ENCODE measurements at regions not wholly inside any gene's neighbourhood (a gene's known extent, or its start where the extent isn't known, plus 50 kb on each side); places are given as distances from the start of the nearest gene placed in this dataset.

- Histone ChIP-seq H3K27me3 (replicated peaks in 1 of 4; ENCODE audit: control extremely low read depth in 1 of 4, control insufficient read depth in 3 of 4, insufficient read depth in 4 of 4, low read length in 3 of 4) (no peaks in the 10 kb centered on the region), H4K20me1 (ENCODE audit: control insufficient read depth, insufficient read depth, low read length, poor library complexity, severe bottlenecking) (no peaks in the 10 kb centered on the region), H3K4me1 (ENCODE audit: control insufficient read depth in 2 of 2, insufficient read depth in 2 of 2, low read length in 2 of 2) (no peaks in the 10 kb centered on the region), H2AFZ (ENCODE audit: insufficient read depth, low read depth, low read length, poor library complexity, severe bottlenecking) (no peak overlapping the region), H3K9ac (ENCODE audit: low read length) (no peak overlapping the region), H3K79me2 (ENCODE audit: control insufficient read depth, insufficient read depth, low read length) (no peaks in the 10 kb centered on the region), H3K9me3 (ENCODE audit: control extremely low read depth in 1 of 3, control insufficient read depth in 2 of 3, insufficient read depth in 1 of 3, low read length in 2 of 3) (peaks cover 0 to 15% (median 5%) of the 10 kb centered on the region in 3 donors), H3K36me3 (replicated peaks in 1 of 2; ENCODE audit: control extremely low read depth in 1 of 2, control insufficient read depth in 1 of 2, extremely low read depth in 1 of 2, insufficient read depth in 2 of 2, low read length in 1 of 2) (no peaks in the 10 kb centered on the region), H3K27ac (ENCODE audit: low read length in 2 of 2) (no peak overlapping the region), H3K4me2 (replicated peaks; ENCODE audit: low read depth, low read length, poor library complexity, severe bottlenecking) (no peak overlapping the region), H3K4me3 (ENCODE audit: control extremely low read depth in 1 of 5, extremely low read depth in 1 of 5, insufficient read depth in 1 of 5, low read depth in 2 of 5, low read length in 4 of 5) (no peak overlapping the region)
- TF ChIP-seq EZH2 (IDR thresholded peaks at IDR 0.05; ENCODE audit: borderline replicate concordance, insufficient read depth, low read depth, low read length, poor library complexity, severe bottlenecking) = no peak
- TF ChIP-seq, protein P1, sequence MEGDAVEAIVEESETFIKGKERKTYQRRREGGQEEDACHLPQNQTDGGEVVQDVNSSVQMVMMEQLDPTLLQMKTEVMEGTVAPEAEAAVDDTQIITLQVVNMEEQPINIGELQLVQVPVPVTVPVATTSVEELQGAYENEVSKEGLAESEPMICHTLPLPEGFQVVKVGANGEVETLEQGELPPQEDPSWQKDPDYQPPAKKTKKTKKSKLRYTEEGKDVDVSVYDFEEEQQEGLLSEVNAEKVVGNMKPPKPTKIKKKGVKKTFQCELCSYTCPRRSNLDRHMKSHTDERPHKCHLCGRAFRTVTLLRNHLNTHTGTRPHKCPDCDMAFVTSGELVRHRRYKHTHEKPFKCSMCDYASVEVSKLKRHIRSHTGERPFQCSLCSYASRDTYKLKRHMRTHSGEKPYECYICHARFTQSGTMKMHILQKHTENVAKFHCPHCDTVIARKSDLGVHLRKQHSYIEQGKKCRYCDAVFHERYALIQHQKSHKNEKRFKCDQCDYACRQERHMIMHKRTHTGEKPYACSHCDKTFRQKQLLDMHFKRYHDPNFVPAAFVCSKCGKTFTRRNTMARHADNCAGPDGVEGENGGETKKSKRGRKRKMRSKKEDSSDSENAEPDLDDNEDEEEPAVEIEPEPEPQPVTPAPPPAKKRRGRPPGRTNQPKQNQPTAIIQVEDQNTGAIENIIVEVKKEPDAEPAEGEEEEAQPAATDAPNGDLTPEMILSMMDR (IDR thresholded peaks at IDR 0.05) = no peak
- no peak for ATAC-seq (ENCODE audit: low read depth)
- POLR2A ChIA-PET = no interaction called here
- H3K4me3 Mint-ChIP-seq = no peak overlapping the region
- H3K9me3 Mint-ChIP-seq (ENCODE audit: insufficient read depth) = no peaks in the 10 kb centered on the region
- CTCF ChIA-PET = no interaction called here
- DNase-seq = no peak
- 97% methylated on average over 9 of the region's 9 CpGs for WGBS (ENCODE audit: insufficient coverage)
- H3K27ac Mint-ChIP-seq = no peak overlapping the region
- no peaks in the 10 kb centered on the region for H3K27me3 Mint-ChIP-seq
- no peaks in the 10 kb centered on the region for H3K4me1 Mint-ChIP-seq
- intact Hi-C loops (cut with micrococcal nuclease) = no loop called here
These were observed 92.6 kb upstream of the MBL2 start for GRCh38 chr10:52865213-52865612.

- Histone ChIP-seq H2AFZ (ENCODE audit: insufficient read depth, low read depth, low read length, poor library complexity, severe bottlenecking) (no peak overlapping the region), H3K4me2 (replicated peaks; ENCODE audit: low read depth, low read length, poor library complexity, severe bottlenecking) (no peak overlapping the region), H3K4me3 (ENCODE audit: control extremely low read depth in 1 of 5, extremely low read depth in 1 of 5, insufficient read depth in 1 of 5, low read depth in 2 of 5, low read length in 4 of 5) (no peak overlapping the region), H3K4me1 (ENCODE audit: control insufficient read depth in 2 of 2, insufficient read depth in 2 of 2, low read length in 2 of 2) (no peaks in the 10 kb centered on the region), H3K36me3 (replicated peaks in 1 of 2; ENCODE audit: control extremely low read depth in 1 of 2, control insufficient read depth in 1 of 2, extremely low read depth in 1 of 2, insufficient read depth in 2 of 2, low read length in 1 of 2) (no peaks in the 10 kb centered on the region), H3K79me2 (ENCODE audit: control insufficient read depth, insufficient read depth, low read length) (no peaks in the 10 kb centered on the region), H4K20me1 (ENCODE audit: control insufficient read depth, insufficient read depth, low read length, poor library complexity, severe bottlenecking) (no peaks in the 10 kb centered on the region), H3K9ac (ENCODE audit: low read length) (no peak overlapping the region), H3K9me3 (ENCODE audit: control extremely low read depth in 1 of 3, control insufficient read depth in 2 of 3, insufficient read depth in 1 of 3, low read length in 2 of 3) (peaks cover 0 to 15% (median 5%) of the 10 kb centered on the region in 3 donors), H3K27me3 (replicated peaks in 1 of 4; ENCODE audit: control extremely low read depth in 1 of 4, control insufficient read depth in 3 of 4, insufficient read depth in 4 of 4, low read length in 3 of 4) (no peaks in the 10 kb centered on the region), H3K27ac (ENCODE audit: low read length in 2 of 2) (no peak overlapping the region)
- no peaks in the 10 kb centered on the region for H3K27me3 Mint-ChIP-seq
- POLR2A ChIA-PET = no interaction called here
- no peak overlapping the region for H3K4me3 Mint-ChIP-seq
- DNase-seq (no peak), ATAC-seq (ENCODE audit: low read depth) (no peak)
- CTCF ChIA-PET = no interaction called here
- no peak for TF ChIP-seq EZH2 (IDR thresholded peaks at IDR 0.05; ENCODE audit: borderline replicate concordance, insufficient read depth, low read depth, low read length, poor library complexity, severe bottlenecking)
- TF ChIP-seq, protein P1 (IDR thresholded peaks at IDR 0.05) = no peak
- intact Hi-C loops (cut with micrococcal nuclease) = no loop called here
- WGBS (ENCODE audit: insufficient coverage) = 84% methylated on average over 10 of the region's 10 CpGs
- no peaks in the 10 kb centered on the region for H3K9me3 Mint-ChIP-seq (ENCODE audit: insufficient read depth)
- no peak overlapping the region for H3K27ac Mint-ChIP-seq
- H3K4me1 Mint-ChIP-seq = no peaks in the 10 kb centered on the region
These were observed 91.9 kb upstream of the MBL2 start for GRCh38 chr10:52864201-52865106.

Data from B cell (primary cell).